Panc1 (cell line): ENCODE measurements at regions not wholly inside any gene's neighbourhood (a gene's known extent, or its start where the extent isn't known, plus 50 kb on each side); places are given as distances from the start of the nearest gene placed in this dataset.

Experiments
- ATAC-seq: fragments of 200-7000 bp; cut with Tn5 transposase; 2 replicates; pipeline ENCODE4 v1.9.1; 2020; ENCODE audit warnings: mild to moderate bottlenecking, moderate library complexity
- BruUV-seq: library from RNA; stranded (reverse); fragments of 400-500 nt; replicated peaks from 2 replicates; lab custom pipeline; 2021; lab: Mats Ljungman, UMichigan
- CTCF ChIA-PET: fragments of 300-600 bp; sonication (Branson Sonifier 250); formaldehyde crosslinking; loops from one replicate; lab custom pipeline; 2022; ENCODE audit warnings: antibody characterized with exemption; lab: Charles Lee
- POLR2A ChIA-PET: fragments of 300-600 bp; sonication (Branson Sonifier 250); formaldehyde crosslinking; loops from one replicate; lab custom pipeline; 2022; ENCODE audit warnings: antibody characterized with exemption; lab: Charles Lee
- DNase-seq: peaks from one replicate; pipeline ENCODE4 v3.0.0-alpha.2; 2010; ENCODE audit warnings: low read depth, low spot score
- H3K27ac ChIP-seq: 2 replicates; pipeline ENCODE4 v1.5.1; 2011; ENCODE audit warnings: mild to moderate bottlenecking, low read length, inconsistent platforms
- H3K27me3 ChIP-seq: fragments of 200-500 bp; sonication (Bioruptor generic); 2 replicates; pipeline ENCODE4 v1.6.0; 2014; ENCODE audit warnings: low read length, inconsistent platforms; ENCODE audit not compliant: control insufficient read depth, insufficient read depth
- H3K36me3 ChIP-seq: fragments of 200-500 bp; sonication (Bioruptor generic); 2 replicates; pipeline ENCODE4 v1.5.1; 2014; ENCODE audit warnings: inconsistent platforms, mild to moderate bottlenecking, low read length, moderate library complexity; ENCODE audit not compliant: control insufficient read depth, insufficient read depth
- H3K4me1 ChIP-seq: 2 replicates; pipeline ENCODE4 v1.5.1; 2011; ENCODE audit warnings: inconsistent platforms, mild to moderate bottlenecking, low read length, moderate library complexity; ENCODE audit not compliant: control insufficient read depth, insufficient read depth
- H3K4me3 ChIP-seq, 2 experiments: 2 replicates each; pipeline ENCODE4 v1.5.1; 2011 to 2012; ENCODE audit warnings: low read depth in 2 of 2, low read length in 2 of 2, mild to moderate bottlenecking in 2 of 2, inconsistent platforms in 1 of 2, moderate library complexity in 1 of 2
- H3K9me3 ChIP-seq: fragments of 200-500 bp; sonication (Bioruptor generic); 2 replicates; pipeline ENCODE4 v1.5.1; 2014; ENCODE audit warnings: low read depth, mild to moderate bottlenecking, inconsistent platforms, low read length, moderate library complexity; ENCODE audit not compliant: control insufficient read depth, insufficient read depth
- CTCF ChIP-seq: fragments of 450-650 bp; IDR thresholded peaks from 2 replicates; pipeline ENCODE4 v1.5.1; 2017; ENCODE audit warnings: mild to moderate bottlenecking
- POLR2AphosphoS5 ChIP-seq: IDR thresholded peaks from 2 replicates; pipeline ENCODE4 v1.6.1; 2012; ENCODE audit warnings: mild to moderate bottlenecking, low read depth, low read length, moderate library complexity
- REST ChIP-seq, 2 experiments: IDR thresholded peaks; 2 replicates each; pipeline ENCODE4 v1.6.1; 2011 to 2012; ENCODE audit warnings: low read depth in 2 of 2, control low read depth in 1 of 2, low read length in 1 of 2, mild to moderate bottlenecking in 1 of 2, moderate library complexity in 1 of 2; ENCODE audit not compliant: insufficient read depth in 1 of 2
- SIN3A ChIP-seq: IDR thresholded peaks from 2 replicates; pipeline ENCODE4 v1.6.1; 2012; ENCODE audit warnings: low read depth, mild to moderate bottlenecking, low read length, moderate library complexity, borderline replicate concordance; ENCODE audit not compliant: insufficient read depth
- TCF7L2 ChIP-seq: IDR thresholded peaks from 2 replicates; pipeline ENCODE4 v1.6.1; 2011; ENCODE audit warnings: mild to moderate bottlenecking, low read depth, low read length, inconsistent platforms
- in situ Hi-C: cut with HindIII; loops from 2 replicates; pipeline ENCODE4 v1.10.0; 2016; ENCODE audit warnings: low sequenced_read_pairs, low pct_unique_long_range_greater_than_20kb
- intact Hi-C: fragments of 100-400 bp; cut with micrococcal nuclease; formaldehyde crosslinking; loops from one replicate; pipeline ENCODE4 v1.10.0; 2022; ENCODE audit not compliant: unreplicated experiment

GRCh38 chr3:110405830-110406585, 665.6 kb upstream of the NECTIN3 start:
- in situ Hi-C loops (no loop called here), intact Hi-C loops (no loop called here)
- no peak for ATAC-seq

GRCh38 chr3:110413266-110413665, 658.4 kb upstream of the NECTIN3 start:
- H3K27ac ChIP-seq: no peak overlapping the region
- H3K4me1 ChIP-seq: no peaks in the 10 kb centered on the region
- in situ Hi-C loops (no loop called here), intact Hi-C loops (no loop called here)
- H3K27me3 ChIP-seq: no peaks in the 10 kb centered on the region
- no peak for TF ChIP-seq POLR2AphosphoS5
- TF ChIP-seq CTCF: no peak
- TF ChIP-seq SIN3A: no peak
- no peak for ATAC-seq
- CTCF ChIA-PET: no interaction called here
- no TSS peak for BruUV-seq
- no peak overlapping the region for H3K4me3 ChIP-seq
- no peak for DNase-seq
- 0 out of 2 replicates have a peak, but pooled peaks cover 4% of the 10 kb centered on the region for H3K9me3 ChIP-seq
- POLR2A ChIA-PET: no interaction called here
- H3K36me3 ChIP-seq: no peaks in the 10 kb centered on the region

More at GRCh38 chr3:110405830-110406585, 665.6 kb upstream of the NECTIN3 start:
- ChIA-PET CTCF (no interaction called here), POLR2A (no interaction called here)
- DNase-seq: no peak
- Histone ChIP-seq H3K4me1 (no peaks in the 10 kb centered on the region), H3K27ac (no peak overlapping the region), H3K36me3 (no peaks in the 10 kb centered on the region), H3K4me3 (no peak overlapping the region), H3K27me3 (no peaks in the 10 kb centered on the region), H3K9me3 (no peaks in the 10 kb centered on the region; the same call in 1 of the 2 replicates)
- no TSS peak for BruUV-seq
- TF ChIP-seq POLR2AphosphoS5 (no peak), SIN3A (no peak), TCF7L2 (no peak), REST (IDR thresholded peaks at IDR 0.05; ENCODE audit: insufficient read depth in 1 of 2, low read depth in 2 of 2, low read length in 1 of 2) (no peak), CTCF (no peak)
